ENCODE measurements at regions not wholly inside any gene's neighbourhood (a gene's known extent, or its start where the extent isn't known, plus 50 kb on each side); places are given as distances from the start of the nearest gene placed in this dataset.

DNA sequence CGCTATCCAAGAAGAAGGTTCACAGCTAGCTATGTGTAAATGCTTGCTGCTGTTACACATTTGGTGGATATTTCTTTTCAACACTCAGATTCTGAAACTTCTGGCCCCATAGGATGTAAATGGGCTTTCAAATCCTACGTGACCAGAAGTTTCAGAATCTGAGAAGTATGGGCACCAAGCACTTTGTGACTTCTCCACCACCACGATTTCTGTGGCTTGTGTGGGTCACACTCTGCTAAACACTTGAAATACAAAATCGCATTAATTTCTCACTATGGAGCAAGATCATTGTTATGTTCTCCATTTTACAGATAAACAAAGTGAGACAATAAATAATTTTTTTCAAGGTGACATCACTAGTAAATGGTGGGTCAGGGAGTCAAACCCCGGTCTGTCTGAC is 259.4 kb upstream of the JADE1 start:
- no peak for TF ChIP-seq CTCF (IDR thresholded peaks at IDR 0.05)
- Mint-ChIP-seq H3K9me3 (ENCODE audit: unreplicated experiment) (peaks cover 6% of the 10 kb centered on the region), H3K27me3 (ENCODE audit: unreplicated experiment) (no peaks in the 10 kb centered on the region), H3K27ac (ENCODE audit: unreplicated experiment) (no peak overlapping the region), H3K36me3 (ENCODE audit: unreplicated experiment) (peaks cover 2% of the 10 kb centered on the region), H3K4me3 (ENCODE audit: unreplicated experiment) (no peak overlapping the region), H3K4me1 (ENCODE audit: unreplicated experiment) (peaks cover 29% of the 10 kb centered on the region)
- no peak for DNase-seq (ENCODE audit: extremely low spot score, unreplicated experiment)

DNA sequence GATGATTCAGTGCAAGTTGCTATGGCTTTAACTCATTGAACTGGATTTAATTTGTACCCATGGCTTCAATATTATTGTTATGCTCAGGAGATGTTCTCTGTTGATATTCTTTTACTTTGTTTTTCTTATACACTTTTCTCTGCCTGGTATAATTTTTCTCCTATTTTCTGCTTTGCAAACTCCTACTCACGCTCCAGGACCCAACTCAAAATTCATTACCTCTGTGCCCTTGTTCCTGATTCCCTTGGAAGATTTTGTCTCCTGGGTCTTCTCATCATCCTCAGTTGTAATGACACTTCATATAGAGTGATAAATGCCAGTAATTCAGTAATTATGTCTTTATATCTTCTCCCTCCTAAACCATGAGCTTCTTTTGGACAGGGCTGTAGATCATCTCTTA is 259.9 kb upstream of the JADE1 start:
- Mint-ChIP-seq H3K27ac (ENCODE audit: unreplicated experiment) (no peak overlapping the region), H3K27me3 (ENCODE audit: unreplicated experiment) (no peaks in the 10 kb centered on the region), H3K4me3 (ENCODE audit: unreplicated experiment) (no peak overlapping the region), H3K4me1 (ENCODE audit: unreplicated experiment) (peaks cover 24% of the 10 kb centered on the region), H3K36me3 (ENCODE audit: unreplicated experiment) (peaks cover 2% of the 10 kb centered on the region), H3K9me3 (ENCODE audit: unreplicated experiment) (peaks cover 6% of the 10 kb centered on the region)
- no peak for TF ChIP-seq CTCF (IDR thresholded peaks at IDR 0.05)
- DNase-seq (ENCODE audit: extremely low spot score, unreplicated experiment): no peak

GRCh38 chr4:128548381-128548780 is 260.8 kb upstream of the PGRMC2 start:
- peaks cover 2% of the 10 kb centered on the region for H3K36me3 Mint-ChIP-seq (ENCODE audit: unreplicated experiment)
- no peak for TF ChIP-seq CTCF (IDR thresholded peaks at IDR 0.05)
- no peaks in the 10 kb centered on the region for H3K27me3 Mint-ChIP-seq (ENCODE audit: unreplicated experiment)
- peaks cover 13% of the 10 kb centered on the region for H3K4me1 Mint-ChIP-seq (ENCODE audit: unreplicated experiment)
- no peak overlapping the region for H3K4me3 Mint-ChIP-seq (ENCODE audit: unreplicated experiment)
- H3K27ac Mint-ChIP-seq (ENCODE audit: unreplicated experiment): no peak overlapping the region
- H3K9me3 Mint-ChIP-seq (ENCODE audit: unreplicated experiment): peaks cover 6% of the 10 kb centered on the region
- DNase-seq (ENCODE audit: extremely low spot score, unreplicated experiment): no peak

DNA sequence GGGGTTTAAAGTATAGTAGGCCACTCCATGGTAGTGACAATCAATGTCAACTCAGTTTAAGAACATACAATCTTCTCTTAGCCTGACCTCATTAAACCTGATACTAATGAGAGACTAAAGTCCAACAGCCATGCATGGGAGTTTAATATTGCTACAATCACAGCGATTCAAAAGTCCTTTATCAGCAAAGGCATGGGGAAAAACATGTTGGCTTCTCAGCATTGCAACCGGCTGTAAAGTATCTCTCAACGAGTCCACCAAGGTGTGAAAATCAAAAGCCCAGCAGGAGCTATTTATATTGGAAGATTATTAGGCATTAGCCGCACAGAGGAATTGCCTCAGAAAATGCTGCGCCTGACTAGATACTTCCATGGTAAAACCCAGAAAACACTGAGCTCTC is 256.7 kb upstream of the PGRMC2 start:
- Mint-ChIP-seq H3K27ac (ENCODE audit: unreplicated experiment) (no peak overlapping the region), H3K9me3 (ENCODE audit: unreplicated experiment) (no peaks in the 10 kb centered on the region), H3K4me3 (ENCODE audit: unreplicated experiment) (no peak overlapping the region), H3K4me1 (ENCODE audit: unreplicated experiment) (no peaks in the 10 kb centered on the region), H3K36me3 (ENCODE audit: unreplicated experiment) (no peaks in the 10 kb centered on the region), H3K27me3 (ENCODE audit: unreplicated experiment) (no peaks in the 10 kb centered on the region)
- no peak for TF ChIP-seq CTCF (IDR thresholded peaks at IDR 0.05)
- no peak for DNase-seq (ENCODE audit: extremely low spot score, unreplicated experiment)

DNA sequence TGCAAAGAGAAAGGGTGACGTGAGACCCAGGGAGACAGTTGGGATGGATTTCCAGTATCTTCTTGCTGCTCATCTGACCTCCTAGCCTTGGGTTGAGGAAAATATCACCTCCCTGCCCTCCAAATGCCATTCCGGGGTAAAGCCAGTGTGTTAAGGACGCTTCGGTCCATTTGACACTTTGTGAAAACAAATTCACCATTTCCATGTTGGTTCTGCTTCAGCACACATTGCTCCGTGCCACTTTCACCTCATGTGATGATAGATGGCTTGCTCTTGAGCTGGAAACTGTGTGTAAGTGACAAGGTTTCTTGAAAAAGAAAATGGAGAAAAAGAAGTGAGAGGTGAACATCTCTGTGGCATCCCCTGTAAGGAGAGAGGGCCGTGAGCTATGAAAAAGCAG is 256.1 kb upstream of the PGRMC2 start:
- H3K36me3 Mint-ChIP-seq (ENCODE audit: unreplicated experiment): no peaks in the 10 kb centered on the region
- H3K4me3 Mint-ChIP-seq (ENCODE audit: unreplicated experiment): no peak overlapping the region
- no peak overlapping the region for H3K27ac Mint-ChIP-seq (ENCODE audit: unreplicated experiment)
- TF ChIP-seq CTCF (IDR thresholded peaks at IDR 0.05): no peak
- DNase-seq (ENCODE audit: extremely low spot score, unreplicated experiment): no peak
- H3K4me1 Mint-ChIP-seq (ENCODE audit: unreplicated experiment): no peaks in the 10 kb centered on the region
- H3K27me3 Mint-ChIP-seq (ENCODE audit: unreplicated experiment): no peaks in the 10 kb centered on the region
- no peaks in the 10 kb centered on the region for H3K9me3 Mint-ChIP-seq (ENCODE audit: unreplicated experiment)
